ENCODE measurements at regions not wholly inside any gene's neighbourhood (a gene's known extent, or its start where the extent isn't known, plus 50 kb on each side); places are given as distances from the start of the nearest gene placed in this dataset.

- Mint-ChIP-seq H3K36me3 (ENCODE audit: low read depth) (no peaks in the 10 kb centered on the region), H3K4me3 (no peak overlapping the region), H3K27ac (no peak overlapping the region), H3K27me3 (ENCODE audit: low read depth) (peaks cover 18% of the 10 kb centered on the region), H3K4me1 (peaks cover 31% of the 10 kb centered on the region), H3K9me3 (no peaks in the 10 kb centered on the region)
- TF ChIP-seq, protein P1, sequence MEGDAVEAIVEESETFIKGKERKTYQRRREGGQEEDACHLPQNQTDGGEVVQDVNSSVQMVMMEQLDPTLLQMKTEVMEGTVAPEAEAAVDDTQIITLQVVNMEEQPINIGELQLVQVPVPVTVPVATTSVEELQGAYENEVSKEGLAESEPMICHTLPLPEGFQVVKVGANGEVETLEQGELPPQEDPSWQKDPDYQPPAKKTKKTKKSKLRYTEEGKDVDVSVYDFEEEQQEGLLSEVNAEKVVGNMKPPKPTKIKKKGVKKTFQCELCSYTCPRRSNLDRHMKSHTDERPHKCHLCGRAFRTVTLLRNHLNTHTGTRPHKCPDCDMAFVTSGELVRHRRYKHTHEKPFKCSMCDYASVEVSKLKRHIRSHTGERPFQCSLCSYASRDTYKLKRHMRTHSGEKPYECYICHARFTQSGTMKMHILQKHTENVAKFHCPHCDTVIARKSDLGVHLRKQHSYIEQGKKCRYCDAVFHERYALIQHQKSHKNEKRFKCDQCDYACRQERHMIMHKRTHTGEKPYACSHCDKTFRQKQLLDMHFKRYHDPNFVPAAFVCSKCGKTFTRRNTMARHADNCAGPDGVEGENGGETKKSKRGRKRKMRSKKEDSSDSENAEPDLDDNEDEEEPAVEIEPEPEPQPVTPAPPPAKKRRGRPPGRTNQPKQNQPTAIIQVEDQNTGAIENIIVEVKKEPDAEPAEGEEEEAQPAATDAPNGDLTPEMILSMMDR (IDR thresholded peaks at IDR 0.05; ENCODE audit: unreplicated experiment in 3 of 3), result no peak
Measured at GRCh38 chr11:44493383-44493782, 72.1 kb upstream of the CD82 start.

DNA sequence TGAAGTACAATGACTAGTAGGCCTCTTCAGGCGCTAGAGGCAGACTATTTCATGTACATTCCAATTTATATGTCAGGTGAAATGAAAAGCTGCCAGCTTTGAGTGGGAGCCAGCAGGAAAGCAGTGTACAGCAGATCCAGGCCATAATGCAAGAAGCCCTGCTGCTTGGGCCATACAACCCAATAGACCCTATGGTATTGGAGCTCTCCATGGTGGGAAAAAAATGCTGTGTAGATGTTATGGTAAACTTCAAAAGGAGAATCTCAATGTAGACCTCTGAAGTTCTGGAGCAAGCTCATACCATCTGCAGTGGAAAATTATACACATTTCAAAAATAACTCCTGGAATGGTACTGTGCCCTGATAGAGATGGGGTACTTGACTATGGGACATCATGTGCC, 71.5 kb upstream of the CD82 start:
- Mint-ChIP-seq H3K9me3 (no peaks in the 10 kb centered on the region), H3K36me3 (ENCODE audit: low read depth) (no peaks in the 10 kb centered on the region), H3K4me1 (peaks cover 33% of the 10 kb centered on the region), H3K27me3 (ENCODE audit: low read depth) (peaks cover 22% of the 10 kb centered on the region), H3K4me3 (no peak overlapping the region), H3K27ac (no peak overlapping the region)
- TF ChIP-seq, protein P1 (IDR thresholded peaks at IDR 0.05; ENCODE audit: unreplicated experiment in 3 of 3), result no peak

DNA sequence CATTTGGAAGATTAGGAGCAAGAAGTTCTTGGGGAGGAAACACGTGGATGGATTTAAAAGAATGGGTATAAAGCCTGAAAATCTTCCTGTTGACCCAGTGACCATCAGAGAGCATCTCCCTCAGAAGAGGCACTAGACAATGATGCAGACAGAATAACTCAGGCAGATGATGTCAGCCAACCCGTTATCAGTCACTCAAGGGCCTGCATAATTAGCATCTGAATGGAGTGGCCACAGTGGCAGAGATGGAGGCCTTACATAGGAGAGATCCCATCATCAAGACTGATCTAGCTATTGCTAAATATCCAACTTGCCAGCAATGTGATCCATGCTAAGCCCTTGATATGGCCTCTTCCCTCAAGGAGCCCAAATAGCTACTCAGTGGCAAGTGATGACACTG, 70.7 kb upstream of the CD82 start:
- Mint-ChIP-seq H3K36me3 (ENCODE audit: low read depth) (no peaks in the 10 kb centered on the region), H3K9me3 (no peaks in the 10 kb centered on the region), H3K4me1 (peaks cover 27% of the 10 kb centered on the region), H3K27ac (no peak overlapping the region), H3K4me3 (no peak overlapping the region), H3K27me3 (ENCODE audit: low read depth) (peaks cover 13% of the 10 kb centered on the region)
- TF ChIP-seq, protein P1 (IDR thresholded peaks at IDR 0.05; ENCODE audit: unreplicated experiment in 3 of 3), result no peak

DNA sequence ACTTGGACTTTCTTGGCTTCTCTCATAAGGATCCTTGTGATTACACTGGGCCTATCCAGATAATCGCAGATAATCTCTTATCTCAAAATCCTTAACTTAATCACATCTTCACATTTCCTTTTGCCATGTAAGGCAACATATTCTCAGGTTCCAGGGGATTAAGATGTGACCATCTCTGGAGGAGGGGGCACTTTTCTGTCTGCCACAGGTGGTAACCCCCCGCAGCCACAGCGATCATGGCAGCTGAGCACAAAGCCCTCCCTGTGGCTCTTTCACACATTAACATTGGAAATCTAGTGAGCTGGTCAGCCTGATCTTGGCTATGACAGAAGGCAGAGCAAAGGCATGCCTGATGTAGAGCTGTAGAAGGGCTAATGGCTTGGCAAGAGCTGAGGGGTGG, 69.1 kb upstream of the CD82 start:
- H3K36me3 Mint-ChIP-seq (ENCODE audit: low read depth), result no peaks in the 10 kb centered on the region
- TF ChIP-seq, protein P1 (IDR thresholded peaks at IDR 0.05; ENCODE audit: unreplicated experiment in 3 of 3), result no peak
- no peaks in the 10 kb centered on the region for H3K9me3 Mint-ChIP-seq
- no peak overlapping the region for H3K4me3 Mint-ChIP-seq
- H3K27me3 Mint-ChIP-seq (ENCODE audit: low read depth), result peaks cover 19% of the 10 kb centered on the region
- H3K4me1 Mint-ChIP-seq, result peaks cover 24% of the 10 kb centered on the region
- H3K27ac Mint-ChIP-seq, result no peak overlapping the region

DNA sequence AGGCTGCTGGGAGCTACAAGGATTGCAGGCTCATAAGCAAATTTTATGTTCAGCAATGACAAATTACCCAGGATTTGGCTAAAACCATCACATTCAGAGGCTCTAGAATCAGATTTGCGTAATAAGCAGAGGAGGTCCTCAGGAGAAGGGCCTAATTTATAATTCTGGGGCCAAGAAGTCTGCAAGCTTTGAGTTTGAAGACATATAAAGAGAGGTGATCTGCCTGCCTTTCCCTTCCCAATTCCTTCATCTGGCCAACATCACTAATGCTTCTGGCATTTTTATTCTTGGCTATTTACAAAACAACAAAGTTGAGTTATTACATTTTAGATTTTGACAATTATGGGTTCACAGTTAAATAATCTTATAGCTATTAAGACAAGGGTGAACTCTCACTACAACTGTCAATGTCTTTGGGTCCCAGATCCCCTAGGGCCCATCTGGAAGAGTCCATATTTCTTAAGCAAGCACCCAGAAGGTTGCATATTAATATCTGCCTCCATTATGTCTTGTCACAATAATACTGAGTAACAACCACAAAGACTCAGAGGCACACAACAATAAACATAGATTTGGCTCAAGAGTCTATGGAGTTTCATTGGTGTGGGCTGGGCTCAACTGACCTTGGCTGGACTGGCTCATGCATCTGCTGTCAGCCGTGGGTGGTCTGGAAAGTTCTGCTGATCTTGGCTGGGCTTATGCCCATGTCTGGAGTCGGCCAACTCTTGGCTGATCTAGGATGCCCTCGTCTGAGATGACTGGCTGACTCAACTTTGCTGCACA, 67.2 kb upstream of the CD82 start:
- Mint-ChIP-seq H3K4me3 (no peak overlapping the region), H3K9me3 (no peaks in the 10 kb centered on the region), H3K27ac (peak overlapping the region; percentile 37 to 79 (median 56)), H3K36me3 (ENCODE audit: low read depth) (no peaks in the 10 kb centered on the region), H3K4me1 (peaks cover 27% of the 10 kb centered on the region), H3K27me3 (ENCODE audit: low read depth) (peaks cover 23% of the 10 kb centered on the region)
- TF ChIP-seq, protein P1 (IDR thresholded peaks at IDR 0.05; ENCODE audit: unreplicated experiment in 3 of 3), result no peak

GRCh38 chr11:44502506-44502905, 63.0 kb upstream of the CD82 start:
- Mint-ChIP-seq H3K4me1 (peaks cover 24% of the 10 kb centered on the region), H3K4me3 (no peak overlapping the region), H3K27me3 (ENCODE audit: low read depth) (peaks cover 20% of the 10 kb centered on the region), H3K9me3 (peaks cover 5% of the 10 kb centered on the region), H3K36me3 (ENCODE audit: low read depth) (peaks cover 5% of the 10 kb centered on the region), H3K27ac (no peak overlapping the region)
- TF ChIP-seq, protein P1 (IDR thresholded peaks at IDR 0.05; ENCODE audit: unreplicated experiment in 3 of 3), result no peak

All from nephron (organoid).